RWPE1 (cell line): ENCODE measurements at regions not wholly inside any gene's neighbourhood (a gene's known extent, or its start where the extent isn't known, plus 50 kb on each side); places are given as distances from the start of the nearest gene placed in this dataset.

Experiments used
- CTCF ChIA-PET: fragments of 350-600 bp; sonication (Branson Sonifier 250); formaldehyde crosslinking; extraction: SDS; loops from one replicate; lab custom pipeline; 2021; lab: Yijun Ruan, JAX
- POLR2A ChIA-PET: fragments of 400-600 bp; formaldehyde crosslinking; extraction: SDS; loops from one replicate; lab custom pipeline; 2020; ENCODE audit warnings: antibody characterized with exemption; ENCODE audit not compliant: low non-redundant PET; lab: Yijun Ruan, JAX
- DNase-seq: peaks from one replicate; pipeline ENCODE4 v3.0.0; 2012; ENCODE audit warnings: low spot score
- H3K27ac ChIP-seq: fragments of 450-650 bp; 2 replicates; pipeline ENCODE4 v1.5.1; 2017
- CTCF ChIP-seq: fragments of 450-650 bp; conservative IDR thresholded peaks from 2 replicates; pipeline ENCODE4 v1.5.1; 2017; ENCODE audit warnings: low read depth, mild to moderate bottlenecking

GRCh38 chr12:97358361-97358760, 104.2 kb upstream of the RMST start:
- no peak overlapping the region for H3K27ac ChIP-seq
- ChIA-PET CTCF (no interaction called here), POLR2A (no interaction called here)
- no peak for DNase-seq
- TF ChIP-seq CTCF: no peak

GRCh38 chr12:97359021-97359690, 103.4 kb upstream of the RMST start:
- no peak for TF ChIP-seq CTCF
- ChIA-PET POLR2A (no interaction called here), CTCF (interaction anchor here (0.5 to 0.6 kb wide), 2 partner anchors 134 to 406 kb away, joined by 3 read pairs; no protein-coding TSS in a partner anchor)
- DNase-seq: no peak
- H3K27ac ChIP-seq: no peak overlapping the region

- POLR2A ChIA-PET: no interaction called here
- no peak overlapping the region for H3K27ac ChIP-seq
- TF ChIP-seq CTCF: no peak
- no peak for DNase-seq
- CTCF ChIA-PET: no interaction called here
Observed at GRCh38 chr12:97363693-97364092, 98.9 kb upstream of the RMST start.

- DNase-seq: no peak
- no peak overlapping the region for H3K27ac ChIP-seq
- ChIA-PET CTCF (interaction anchor here (0.5 to 0.6 kb wide), 2 partner anchors 48 to 117 kb away, joined by 3 to 5 read pairs; no protein-coding TSS in a partner anchor), POLR2A (no interaction called here)
- TF ChIP-seq CTCF: no peak
Observed at GRCh38 chr12:97368462-97369163, 94.0 kb upstream of the RMST start.

- POLR2A ChIA-PET: no interaction called here
- H3K27ac ChIP-seq: no peak overlapping the region
- TF ChIP-seq CTCF: no peak
- CTCF ChIA-PET: no interaction called here
- DNase-seq: no peak
Observed at GRCh38 chr12:97375310-97375709, 87.3 kb upstream of the RMST start.

- no peak for TF ChIP-seq CTCF
- CTCF ChIA-PET: no interaction called here
- POLR2A ChIA-PET: interaction anchor here (0.6 kb wide), 1 partner anchor 579 kb away, joined by 3 read pairs; no protein-coding TSS in a partner anchor
- no peak for DNase-seq
- H3K27ac ChIP-seq: no peak overlapping the region
Observed at GRCh38 chr12:97380440-97380839, 82.2 kb upstream of the RMST start.
